Adrenal gland (tissue), 9 donors: ENCODE measurements at regions not wholly inside any gene's neighbourhood (a gene's known extent, or its start where the extent isn't known, plus 50 kb on each side); places are given as distances from the start of the nearest gene placed in this dataset.
"Not testable (repeated sequence)": the region's sequence is repeated elsewhere in the genome, so short reads cannot be mapped to it uniquely, and the experiment has no call there.

Experiments
- DNase-seq, 7 donors: peaks; one replicate each; pipeline ENCODE4 v3.0.0-alpha.2; 2019 to 2020
- H3K27ac ChIP-seq, 5 donors: fragments of 200-600 bp; sonication (generic) in 4 of 5; 1 replicate in 3 of 5; 2 replicates in 2 of 5; pipeline versions ENCODE4 v1.5.1 to v1.8.0; 2016 to 2020; ENCODE audit warnings: mild to moderate bottlenecking in 1 of 5
- H3K27me3 ChIP-seq: fragments of 200-600 bp; 2 replicates; pipeline ENCODE4 v1.8.0; 2021
- H3K36me3 ChIP-seq, 2 donors: fragments of 200-600 bp; replicated peaks in 1 of 2; 1 replicate in 1 of 2; 2 replicates in 1 of 2; pipeline versions ENCODE4 v1.5.1 to v1.8.0; 2018 to 2022
- H3K4me1 ChIP-seq, 2 donors: fragments of 200-600 bp; replicated peaks in 1 of 2; 1 replicate in 1 of 2; 2 replicates in 1 of 2; pipeline versions ENCODE4 v1.5.1 to v1.8.0; 2018 to 2021
- H3K4me3 ChIP-seq, 4 donors: fragments of 200-600 bp; sonication (generic) in 3 of 4; one replicate each; pipeline ENCODE4 v1.5.1; 2016 to 2018
- H3K9me3 ChIP-seq, 3 donors: fragments of 200-600 bp; sonication (generic) in 1 of 3; replicated peaks in 1 of 3; 1 replicate in 2 of 3; 2 replicates in 1 of 3; pipeline versions ENCODE4 v1.5.1 to v1.8.0; 2016 to 2021
- WGBS, 4 donors: extraction: QIAGEN DNeasy Blood & Tissue Kit in 2 of 4; methylation state at CpG; one replicate each; pipeline versions ENCODE4 v1.1.5 to v1.1.7; 2013 to 2017; 5-methylcytosine and 5-hydroxymethylcytosine counted together
- intact Hi-C, 2 donors: fragments of 100-400 bp; cut with DNase I; formaldehyde crosslinking; loops; one replicate each; pipeline versions ENCODE4 v1.14.1 to v1.15.0; 2022 to 2023
- donor health status: healthy with polysubstance abuse.
- donor health status: Bipolar disorder and iron deficiency.
- donor health status: DM: yes; HTN: yes; CAD: no.
- donor health status: DM: no; HTN: no; CAD: no.
- donor health status: DM: no; HTN: no; CAD: no.

DNA sequence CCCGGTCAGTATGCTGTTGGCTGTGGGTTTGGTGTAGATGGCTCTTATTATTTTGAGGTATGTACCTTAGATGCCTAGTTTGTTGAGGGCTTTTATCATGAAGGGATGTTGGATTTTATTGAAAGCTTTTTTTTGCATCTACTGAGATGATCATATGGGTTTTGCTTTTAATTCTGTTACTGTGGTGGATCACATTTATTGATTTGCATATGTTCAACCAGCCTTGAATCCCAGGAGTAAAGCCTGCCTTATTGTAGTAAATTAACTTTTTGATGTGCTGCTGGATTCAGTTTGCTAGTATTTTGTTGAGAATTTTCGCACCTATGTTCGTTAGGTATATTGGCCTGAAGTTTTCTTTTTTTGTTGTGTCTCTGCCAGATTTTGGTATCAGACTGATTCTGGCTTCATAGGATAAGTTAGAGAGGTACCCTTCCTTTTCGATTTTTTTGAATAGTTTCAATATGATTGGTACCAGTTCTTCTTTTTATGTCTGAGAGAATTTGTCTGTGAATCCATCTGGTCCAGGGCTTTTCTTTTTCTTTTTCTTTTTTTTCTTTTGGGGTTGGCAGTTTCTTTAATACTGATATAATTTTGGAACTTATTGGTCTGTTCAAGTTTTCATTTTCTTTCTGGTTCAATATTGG, 301.6 kb downstream of the SPATA31A1 start:
- H3K9me3 ChIP-seq, H3K4me1 ChIP-seq, intact Hi-C loops, H3K4me3 ChIP-seq, H3K27me3 ChIP-seq, DNase-seq, H3K36me3 ChIP-seq, H3K27ac ChIP-seq: not testable (repeated sequence)
- no CpG with 5 or more reads among the region's 4 CpGs for WGBS, 4 donors

DNA sequence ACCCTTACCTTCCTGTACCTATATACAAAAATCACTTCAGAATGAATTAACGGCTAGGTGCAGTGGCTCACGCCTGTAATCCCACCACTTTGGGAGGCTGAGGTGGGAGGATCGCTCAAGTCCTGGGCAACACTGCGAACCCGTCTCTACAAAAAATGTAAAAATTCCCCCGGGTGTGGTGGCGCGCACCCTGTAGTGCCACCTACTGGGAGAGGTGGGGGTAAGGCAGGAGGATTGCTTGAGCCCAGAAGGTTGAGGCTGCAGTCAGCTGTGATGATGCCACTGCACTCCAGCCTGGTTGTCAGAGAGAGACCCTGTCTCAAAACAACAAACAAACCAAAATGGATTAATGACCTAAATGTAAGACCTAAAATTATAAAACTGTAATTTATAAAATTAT, 307.6 kb downstream of the SPATA31A1 start:
- H3K27me3 ChIP-seq, H3K4me3 ChIP-seq, H3K9me3 ChIP-seq, intact Hi-C loops, H3K36me3 ChIP-seq, DNase-seq, H3K4me1 ChIP-seq, H3K27ac ChIP-seq: not testable (repeated sequence)
- WGBS, 4 donors, result no CpG with 5 or more reads among the region's 8 CpGs

DNA sequence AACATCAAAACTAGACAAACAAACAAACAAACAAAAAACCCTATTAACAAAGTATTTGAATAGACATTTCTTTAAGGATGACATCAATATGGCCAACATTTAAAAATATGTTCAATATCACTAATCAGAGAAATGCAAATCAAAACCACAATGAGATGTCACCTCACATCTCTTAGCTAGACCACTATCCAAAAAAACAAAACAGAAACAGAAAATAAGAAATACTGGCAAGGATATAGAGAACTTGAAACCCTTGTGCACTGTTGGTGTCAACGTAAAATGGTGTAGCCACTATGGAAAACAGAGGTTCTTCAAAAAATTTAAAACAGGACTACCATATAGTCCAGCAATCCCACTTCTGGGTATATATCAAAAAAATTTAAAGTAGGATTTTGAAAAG, 308.2 kb downstream of the SPATA31A1 start:
- no CpG with 5 or more reads among the region's 1 CpG for WGBS, 4 donors
- H3K27me3 ChIP-seq, H3K27ac ChIP-seq, H3K4me1 ChIP-seq, H3K9me3 ChIP-seq, intact Hi-C loops, H3K4me3 ChIP-seq, H3K36me3 ChIP-seq, DNase-seq: not testable (repeated sequence)

DNA sequence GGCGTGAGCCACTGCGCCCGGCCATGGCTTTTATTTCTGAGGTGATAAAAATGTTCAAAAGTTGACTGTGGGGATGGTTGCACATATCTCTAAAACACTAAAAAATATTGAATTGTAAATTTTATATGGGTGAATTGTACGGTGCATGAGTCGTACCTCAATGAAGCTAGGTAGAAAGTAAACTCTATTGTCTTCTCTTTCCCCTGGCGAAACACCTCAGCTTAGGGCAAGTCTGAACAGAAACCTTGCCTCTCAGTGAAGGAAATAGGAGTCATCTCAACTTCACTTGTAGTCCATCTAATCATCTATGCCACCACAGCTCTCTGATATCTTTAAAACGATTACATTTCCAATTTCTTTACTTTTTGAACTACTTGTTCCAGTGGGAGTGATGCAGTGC, 309.6 kb downstream of the SPATA31A1 start:
- 75 to 89% (median 81%) methylated on average over 2 to 5 of the region's 7 CpGs for WGBS, 4 donors
- DNase-seq, H3K9me3 ChIP-seq, H3K27me3 ChIP-seq, H3K4me3 ChIP-seq, H3K27ac ChIP-seq, H3K4me1 ChIP-seq, intact Hi-C loops, H3K36me3 ChIP-seq: not testable (repeated sequence)

DNA sequence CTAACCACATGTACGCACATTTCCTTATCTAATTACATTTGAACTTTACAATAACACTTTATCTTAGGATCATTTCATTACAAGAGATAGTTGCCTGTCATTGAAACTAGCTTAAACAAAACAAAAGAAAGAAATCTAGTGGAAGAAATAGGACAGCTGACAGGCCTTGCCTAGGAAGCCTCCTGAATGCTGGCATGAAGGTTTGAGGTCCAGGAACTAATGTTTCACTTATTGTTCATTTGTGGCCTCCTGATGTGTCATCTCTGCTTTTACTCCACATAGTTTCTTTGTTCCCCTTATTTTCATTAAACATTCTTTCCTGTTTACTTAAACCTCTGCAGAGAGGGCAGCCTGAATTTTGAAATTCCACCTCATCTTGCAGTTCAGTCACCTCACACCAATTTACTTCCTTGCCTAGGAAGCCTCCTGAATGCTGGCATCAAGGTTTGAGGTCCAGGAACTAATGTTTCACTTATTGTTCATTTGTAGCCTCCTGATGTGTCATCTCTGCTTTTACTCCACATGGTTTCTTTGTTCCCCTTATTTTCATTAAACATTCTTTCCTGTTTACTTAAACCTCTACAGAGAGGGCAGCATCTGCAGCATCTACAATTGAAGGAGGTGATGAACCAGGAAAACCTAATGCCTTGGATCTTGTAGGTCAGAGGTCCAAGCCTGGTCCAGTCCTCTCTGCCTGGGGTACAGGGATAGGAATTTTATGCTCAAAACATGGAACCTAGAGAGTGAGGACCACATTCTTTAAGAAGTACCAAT, 319.2 kb downstream of the SPATA31A1 start:
- intact Hi-C loops, result not testable (repeated sequence)
- WGBS, 4 donors, result no CpG with 5 or more reads among the region's 1 CpG

DNA sequence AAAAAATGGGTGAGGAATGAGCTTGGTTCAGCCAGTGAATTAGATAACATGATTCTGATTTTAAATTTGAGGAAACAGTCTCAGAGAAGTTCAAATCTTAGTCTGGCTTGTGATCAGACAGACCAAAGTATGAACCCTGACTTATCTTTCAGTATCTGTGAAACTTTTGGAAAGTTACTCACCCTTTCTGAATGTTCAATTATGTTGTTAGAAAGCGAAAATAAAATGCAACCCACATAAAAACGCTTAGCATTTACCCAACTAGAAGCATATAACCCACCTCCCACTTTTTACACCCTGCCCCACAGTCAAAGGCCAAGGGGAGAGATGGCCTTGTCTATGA, 319.7 kb downstream of the SPATA31A1 start:
- H3K4me1 ChIP-seq, DNase-seq, intact Hi-C loops, H3K9me3 ChIP-seq, H3K36me3 ChIP-seq, H3K4me3 ChIP-seq, H3K27me3 ChIP-seq, H3K27ac ChIP-seq: not testable (repeated sequence)
- WGBS, 4 donors, result no CpG with 5 or more reads among the region's 2 CpGs

More for the DNA sequence above, 319.2 kb downstream of the SPATA31A1 start:
- not testable (repeated sequence) for H3K36me3 ChIP-seq, DNase-seq, H3K9me3 ChIP-seq, H3K4me1 ChIP-seq, H3K27ac ChIP-seq, H3K4me3 ChIP-seq, H3K27me3 ChIP-seq

DNA sequence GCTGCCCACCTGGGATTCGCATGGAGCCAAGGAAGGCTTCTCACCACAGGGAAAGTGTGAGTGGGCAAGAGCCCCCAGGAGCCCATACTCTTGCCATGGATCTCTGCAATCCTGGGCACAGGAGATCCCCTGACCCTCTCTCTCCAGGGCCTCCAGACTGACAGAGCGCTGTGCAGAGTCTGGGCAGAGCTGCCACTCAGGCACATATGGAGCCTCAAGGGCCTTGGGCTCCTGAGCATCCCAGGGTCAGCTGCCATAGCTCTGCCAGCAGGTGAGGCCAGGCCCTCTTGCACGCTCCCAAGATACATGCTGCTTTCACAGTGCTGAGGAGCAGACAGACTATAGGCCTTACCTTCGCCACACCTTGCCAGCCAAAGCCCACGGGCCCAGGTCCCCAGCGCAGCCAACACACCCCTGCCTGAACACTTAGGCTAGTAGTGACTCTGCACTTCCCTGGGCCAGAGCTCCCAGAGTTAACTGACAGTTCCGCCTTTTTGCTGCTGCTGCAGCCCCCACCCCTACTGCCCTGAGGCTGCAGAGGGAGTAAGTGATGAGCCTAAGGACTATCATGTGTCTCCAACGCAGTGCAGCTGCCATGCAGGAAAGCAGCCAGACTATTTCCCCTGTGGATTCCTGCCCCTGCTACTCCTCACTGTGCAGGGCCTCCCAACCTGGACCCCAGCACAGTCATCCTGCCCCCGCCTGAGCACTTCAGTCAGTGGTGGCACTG, 323.2 kb downstream of the SPATA31A1 start:
- DNase-seq, H3K9me3 ChIP-seq, H3K27me3 ChIP-seq, H3K36me3 ChIP-seq, H3K4me1 ChIP-seq, H3K4me3 ChIP-seq, H3K27ac ChIP-seq, intact Hi-C loops: not testable (repeated sequence)
- WGBS, 4 donors, result no CpG with 5 or more reads among the region's 9 CpGs

DNA sequence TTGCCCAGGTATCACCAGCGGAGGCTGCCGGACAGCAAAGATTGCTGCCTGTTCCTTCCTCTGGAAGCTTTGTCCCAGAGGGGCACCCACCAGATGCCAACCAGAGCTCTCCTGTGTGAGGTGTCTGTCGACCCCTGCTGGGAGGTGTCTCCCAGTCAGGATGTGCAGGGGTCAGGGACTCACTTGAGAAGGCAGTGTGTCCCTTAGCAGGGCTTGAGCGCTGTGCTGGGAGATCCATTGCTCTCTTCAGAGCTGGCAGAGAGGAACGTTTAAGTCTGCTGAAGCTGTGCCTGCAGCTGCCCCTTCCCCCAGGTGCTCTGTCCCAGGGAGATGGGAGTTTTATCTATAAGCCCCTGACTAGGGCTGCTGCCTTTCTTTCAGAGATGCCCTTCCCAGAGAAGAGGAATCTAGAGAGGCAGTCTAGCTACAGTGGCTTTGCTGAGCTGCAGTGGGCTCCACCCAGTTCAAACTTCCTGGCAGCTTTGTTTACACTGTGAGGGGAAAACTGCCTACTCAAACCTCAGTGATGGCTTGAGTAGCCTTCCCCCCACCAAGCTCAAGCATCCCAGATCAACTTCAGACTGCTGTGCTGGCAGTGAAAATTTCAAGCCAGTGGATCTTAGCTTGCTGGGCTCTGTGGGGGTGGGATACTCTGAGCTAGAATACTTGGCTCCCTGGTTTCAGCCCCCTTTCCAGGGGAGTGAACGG, 325.4 kb downstream of the SPATA31A1 start:
- WGBS, 4 donors, result 76% methylated on average over 2 of the region's 6 CpGs; no CpG with 5 or more reads in 3 of the 4 donors
- H3K4me3 ChIP-seq, DNase-seq, H3K9me3 ChIP-seq, H3K36me3 ChIP-seq, H3K4me1 ChIP-seq, H3K27me3 ChIP-seq, H3K27ac ChIP-seq, intact Hi-C loops: not testable (repeated sequence)

DNA sequence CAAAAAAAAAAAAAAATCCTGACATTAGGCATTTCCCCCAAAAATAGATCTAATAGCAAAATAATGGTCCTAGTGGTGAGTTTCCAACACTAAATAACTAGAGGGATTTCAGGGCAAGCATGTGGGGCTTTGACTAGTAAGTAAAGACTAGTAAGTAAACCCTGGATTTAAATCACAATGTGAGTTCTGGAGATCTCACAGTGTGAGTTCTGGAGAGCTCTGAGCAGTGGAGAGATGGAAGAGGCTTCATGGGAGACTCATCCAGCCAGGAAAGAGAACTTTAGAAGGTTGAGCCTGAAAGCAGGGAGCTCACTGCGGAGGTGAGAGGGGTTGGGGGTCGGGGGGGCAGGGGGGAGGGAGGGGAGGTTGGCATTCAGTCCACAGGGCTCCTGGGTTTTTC, 373.4 kb downstream of the SPATA31A1 start:
- H3K27me3 ChIP-seq, H3K9me3 ChIP-seq, DNase-seq, H3K4me1 ChIP-seq, H3K27ac ChIP-seq, intact Hi-C loops, H3K36me3 ChIP-seq, H3K4me3 ChIP-seq: not testable (repeated sequence)
- WGBS, 4 donors, result no CpG with 5 or more reads among the region's 2 CpGs

DNA sequence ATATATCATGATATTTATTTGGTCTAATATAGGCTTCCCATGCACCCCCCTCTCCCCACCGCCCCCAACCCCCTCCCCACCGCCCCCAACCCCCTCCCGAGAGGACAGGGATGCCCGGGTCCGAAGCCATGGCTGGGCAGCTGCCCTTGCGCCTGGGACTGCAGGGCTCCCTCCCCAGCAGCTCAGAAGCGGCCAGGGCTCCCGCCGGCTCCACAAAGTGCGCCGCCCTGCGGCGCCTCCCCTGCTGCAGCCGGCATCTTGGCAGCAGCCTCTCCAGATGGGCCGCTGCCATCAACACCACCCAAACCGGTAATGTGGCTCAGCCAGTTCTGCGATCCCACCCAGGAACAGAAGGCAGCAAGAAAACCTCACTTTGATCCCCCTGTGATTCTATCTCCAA, 389.4 kb downstream of the SPATA31A1 start:
- H3K36me3 ChIP-seq, H3K4me1 ChIP-seq, intact Hi-C loops, H3K27me3 ChIP-seq, H3K27ac ChIP-seq, H3K9me3 ChIP-seq, H3K4me3 ChIP-seq, DNase-seq: not testable (repeated sequence)
- WGBS, 4 donors, result 40 to 49% methylated on average over 2 to 4 of the region's 17 CpGs; no CpG with 5 or more reads in 2 of the 4 donors
